PC-9 (cell line): ENCODE measurements at regions not wholly inside any gene's neighbourhood (a gene's known extent, or its start where the extent isn't known, plus 50 kb on each side); places are given as distances from the start of the nearest gene placed in this dataset.

ENCODE experiments used
- BruUV-seq: library from RNA; stranded (reverse); fragments of 400-500 nt; replicated peaks from 2 replicates; lab custom pipeline; 2021; lab: Mats Ljungman, UMichigan
- CTCF ChIA-PET: fragments of 300-600 bp; sonication (Branson Sonifier 250); formaldehyde crosslinking; loops from one replicate; lab custom pipeline; 2022; ENCODE audit warnings: antibody characterized with exemption; lab: Charles Lee
- POLR2A ChIA-PET: fragments of 300-600 bp; sonication (Branson Sonifier 250); formaldehyde crosslinking; loops from one replicate; lab custom pipeline; 2022; ENCODE audit warnings: antibody characterized with exemption; ENCODE audit not compliant: unreplicated experiment; lab: Charles Lee
- DNase-seq, 2 experiments: peaks; one replicate each; pipeline versions ENCODE4 v3.0.0 to v3.0.0-alpha.2; 2015 to 2022; ENCODE audit warnings: mixed read lengths in 1 of 2
- H2AFZ ChIP-seq: fragments of 200-600 bp; sonication (generic); 2 replicates; pipeline ENCODE4 v1.8.1; 2017; ENCODE audit warnings: antibody characterized with exemption
- H3F3A ChIP-seq: fragments of 200-600 bp; sonication (generic); 2 replicates; pipeline ENCODE4 v1.8.1; 2017; ENCODE audit warnings: antibody characterized with exemption, mild to moderate bottlenecking, low read depth; ENCODE audit not compliant: insufficient read depth
- H3K27ac ChIP-seq: fragments of 200-600 bp; sonication (generic); 2 replicates; pipeline ENCODE4 v1.6.1; 2016; ENCODE audit warnings: mixed run types
- H3K27me3 ChIP-seq: fragments of 200-600 bp; sonication (generic); 2 replicates; pipeline ENCODE4 v1.6.1; 2016; ENCODE audit warnings: low read depth, mixed run types; ENCODE audit not compliant: insufficient read depth
- H3K36me3 ChIP-seq: fragments of 200-600 bp; sonication (generic); 2 replicates; pipeline ENCODE4 v1.6.1; 2016; ENCODE audit warnings: low read depth, mixed run types
- H3K4me1 ChIP-seq: fragments of 200-600 bp; sonication (generic); replicated peaks from 2 replicates; pipeline ENCODE4 v1.6.1; 2016; ENCODE audit warnings: mixed run types; ENCODE audit not compliant: insufficient read depth
- H3K4me2 ChIP-seq: fragments of 200-600 bp; sonication (generic); 2 replicates; pipeline ENCODE4 v1.6.1; 2017; ENCODE audit warnings: mixed run types
- H3K4me3 ChIP-seq: fragments of 200-600 bp; sonication (generic); 2 replicates; pipeline ENCODE4 v1.6.1; 2016; ENCODE audit warnings: mixed run types
- H3K79me2 ChIP-seq: fragments of 200-600 bp; sonication (generic); 2 replicates; pipeline ENCODE4 v1.6.1; 2017; ENCODE audit warnings: low read depth, mixed run types
- H3K9me2 ChIP-seq: fragments of 200-600 bp; sonication (generic); 2 replicates; pipeline ENCODE4 v1.8.1; 2017; ENCODE audit warnings: mild to moderate bottlenecking; ENCODE audit not compliant: insufficient read depth
- H3K9me3 ChIP-seq: fragments of 200-600 bp; sonication (generic); 2 replicates; pipeline ENCODE4 v1.8.1; 2016; ENCODE audit warnings: low read depth; ENCODE audit not compliant: insufficient read depth
- H4K20me1 ChIP-seq: fragments of 200-600 bp; sonication (generic); 2 replicates; pipeline ENCODE4 v1.8.1; 2017; ENCODE audit not compliant: insufficient read depth
- CTCF ChIP-seq: fragments of 200-600 bp; sonication (generic); conservative IDR thresholded peaks from 2 replicates; pipeline ENCODE4 v1.6.1; 2017; ENCODE audit warnings: mixed run types, antibody characterized with exemption, mild to moderate bottlenecking, moderate library complexity
- EZH2 ChIP-seq: fragments of 200-600 bp; sonication (generic); IDR thresholded peaks from 2 replicates; pipeline ENCODE4 v1.8.0; 2017; ENCODE audit warnings: antibody characterized with exemption, low read depth
- intact Hi-C: fragments of 100-400 bp; cut with micrococcal nuclease; formaldehyde crosslinking; loops from one replicate; pipeline ENCODE4 v1.10.0; 2022; ENCODE audit not compliant: unreplicated experiment

GRCh38 chr3:161821591-161821990 lies 325.0 kb downstream of the OTOL1 start:
- Histone ChIP-seq H3K9me2 (no peaks in the 10 kb centered on the region), H3K4me1 (no peaks in the 10 kb centered on the region), H3K4me3 (no peak overlapping the region), H2AFZ (no peak overlapping the region), H3K27me3 (no peaks in the 10 kb centered on the region), H3K36me3 (no peaks in the 10 kb centered on the region), H3K9me3 (no peaks in the 10 kb centered on the region), H3K79me2 (no peaks in the 10 kb centered on the region), H3K27ac (no peak overlapping the region), H3F3A (no peaks in the 10 kb centered on the region), H3K4me2 (no peak overlapping the region), H4K20me1 (no peaks in the 10 kb centered on the region)
- no TSS peak for BruUV-seq
- no peak for DNase-seq
- TF ChIP-seq CTCF = no peak
- no peak for TF ChIP-seq EZH2
- POLR2A ChIA-PET = no interaction called here
- CTCF ChIA-PET = no interaction called here
- intact Hi-C loops = no loop called here

GRCh38 chr3:161822291-161822690 lies 325.7 kb downstream of the OTOL1 start:
- CTCF ChIA-PET = no interaction called here
- POLR2A ChIA-PET = no interaction called here
- Histone ChIP-seq H3K4me1 (no peaks in the 10 kb centered on the region), H3K27me3 (no peaks in the 10 kb centered on the region), H3K4me2 (no peak overlapping the region), H3K4me3 (no peak overlapping the region), H3K79me2 (no peaks in the 10 kb centered on the region), H4K20me1 (no peaks in the 10 kb centered on the region), H3K9me3 (no peaks in the 10 kb centered on the region), H2AFZ (no peak overlapping the region), H3K9me2 (no peaks in the 10 kb centered on the region), H3K27ac (no peak overlapping the region), H3F3A (no peaks in the 10 kb centered on the region), H3K36me3 (no peaks in the 10 kb centered on the region)
- no peak for DNase-seq
- intact Hi-C loops = no loop called here
- no peak for TF ChIP-seq CTCF
- no peak for TF ChIP-seq EZH2
- BruUV-seq = no TSS peak

- Histone ChIP-seq H3K9me3 (no peaks in the 10 kb centered on the region), H4K20me1 (no peaks in the 10 kb centered on the region), H2AFZ (no peak overlapping the region), H3K9me2 (no peaks in the 10 kb centered on the region), H3K4me3 (no peak overlapping the region), H3K27me3 (no peaks in the 10 kb centered on the region), H3K36me3 (no peaks in the 10 kb centered on the region), H3F3A (no peaks in the 10 kb centered on the region), H3K79me2 (no peaks in the 10 kb centered on the region), H3K27ac (no peak overlapping the region), H3K4me2 (no peak overlapping the region), H3K4me1 (no peaks in the 10 kb centered on the region)
- CTCF ChIA-PET = no interaction called here
- POLR2A ChIA-PET = no interaction called here
- intact Hi-C loops = no loop called here
- no TSS peak for BruUV-seq
- no peak for TF ChIP-seq EZH2
- no peak for TF ChIP-seq CTCF
- no peak for DNase-seq
Observed at GRCh38 chr3:161823910-161824309, 327.3 kb downstream of the OTOL1 start.
